CD4-positive, alpha-beta T cell treated with Interleukin-15 for 1 hour (primary cell): ENCODE measurements at regions not wholly inside any gene's neighbourhood (a gene's known extent, or its start where the extent isn't known, plus 50 kb on each side); places are given as distances from the start of the nearest gene placed in this dataset.

Source experiments
- DNase-seq: peaks from one replicate; pipeline ENCODE4 v3.0.0-alpha.2; 2020

DNA sequence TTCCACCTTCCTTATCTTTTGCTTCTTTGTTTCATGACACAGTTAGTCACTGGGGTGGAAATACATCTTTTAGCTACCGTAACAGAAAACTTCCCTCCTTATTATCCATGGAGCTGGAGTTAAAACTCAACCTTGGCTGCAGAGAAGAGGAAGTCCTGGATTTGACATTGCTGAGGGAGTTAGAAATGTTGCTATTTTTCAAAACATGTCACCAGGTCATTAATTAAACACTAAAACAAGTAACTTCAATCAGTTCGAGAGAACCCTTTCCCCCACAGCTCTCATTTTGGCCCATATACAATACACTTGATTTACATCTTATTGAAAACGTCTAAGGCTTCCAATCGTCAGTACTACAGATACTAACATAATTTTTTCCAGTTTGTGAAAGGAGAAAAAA lies 237.9 kb upstream of the CD180 start:
- no peak for DNase-seq

DNA sequence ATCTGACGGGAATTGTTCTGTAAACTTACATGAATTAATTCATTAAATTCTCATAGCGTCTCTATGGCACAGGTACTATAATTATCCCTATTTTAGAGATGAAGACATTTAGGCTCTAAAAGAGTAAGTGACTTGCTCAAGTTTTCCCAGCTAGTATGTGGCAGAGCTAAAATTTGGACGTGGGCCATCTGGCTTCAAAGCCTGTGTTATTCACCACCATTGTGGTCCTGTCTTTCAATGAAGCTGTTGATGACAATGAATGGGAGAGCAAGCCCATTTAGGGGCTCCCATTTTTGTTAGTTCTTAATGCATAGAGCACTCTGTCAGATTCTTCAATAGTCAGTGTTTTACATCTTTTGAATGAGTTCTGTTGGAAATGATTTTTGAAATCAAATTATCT lies 236.0 kb upstream of the CD180 start:
- no peak for DNase-seq

DNA sequence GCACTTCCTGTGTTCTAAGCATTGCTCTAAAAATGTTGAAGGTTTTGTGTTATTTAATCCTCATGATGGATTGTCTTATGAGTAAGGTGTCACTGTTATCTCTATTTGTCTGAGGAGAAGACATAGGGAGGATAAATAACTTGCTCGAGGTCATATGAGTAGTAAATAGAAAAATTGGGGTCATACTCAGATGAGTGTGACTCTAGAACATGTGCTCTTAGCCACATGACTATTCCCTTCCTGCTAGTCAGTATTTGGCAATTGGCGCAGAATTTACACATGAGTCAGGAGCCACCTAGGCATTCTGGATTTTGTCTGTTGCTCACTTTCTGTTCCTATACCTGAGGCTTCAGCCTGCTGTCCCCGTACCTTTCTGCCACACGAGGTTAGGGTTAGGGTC lies 234.6 kb upstream of the CD180 start:
- DNase-seq: no peak

DNA sequence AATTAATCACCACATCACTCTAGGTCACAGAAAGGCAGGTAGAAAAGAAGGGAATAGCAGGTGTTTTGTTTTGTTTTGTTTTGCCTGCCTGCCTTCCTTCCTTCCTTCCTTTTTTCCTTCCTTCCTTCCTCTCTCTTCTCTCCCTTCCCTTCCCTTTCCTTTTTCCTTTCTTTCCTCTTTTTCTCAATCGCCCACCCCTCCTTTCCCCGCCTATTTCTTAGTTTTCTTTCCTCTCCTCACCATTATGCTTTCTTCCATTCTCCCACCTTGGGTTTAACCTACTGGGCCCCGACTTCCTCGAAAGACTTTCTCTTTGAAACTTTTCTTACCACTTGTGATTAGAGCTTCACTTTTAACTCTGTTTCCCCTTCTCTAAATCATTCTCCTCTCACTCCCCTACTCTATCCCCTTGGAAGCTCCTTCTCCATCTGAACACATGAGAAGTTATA lies 231.3 kb upstream of the CD180 start:
- DNase-seq: no peak

DNA sequence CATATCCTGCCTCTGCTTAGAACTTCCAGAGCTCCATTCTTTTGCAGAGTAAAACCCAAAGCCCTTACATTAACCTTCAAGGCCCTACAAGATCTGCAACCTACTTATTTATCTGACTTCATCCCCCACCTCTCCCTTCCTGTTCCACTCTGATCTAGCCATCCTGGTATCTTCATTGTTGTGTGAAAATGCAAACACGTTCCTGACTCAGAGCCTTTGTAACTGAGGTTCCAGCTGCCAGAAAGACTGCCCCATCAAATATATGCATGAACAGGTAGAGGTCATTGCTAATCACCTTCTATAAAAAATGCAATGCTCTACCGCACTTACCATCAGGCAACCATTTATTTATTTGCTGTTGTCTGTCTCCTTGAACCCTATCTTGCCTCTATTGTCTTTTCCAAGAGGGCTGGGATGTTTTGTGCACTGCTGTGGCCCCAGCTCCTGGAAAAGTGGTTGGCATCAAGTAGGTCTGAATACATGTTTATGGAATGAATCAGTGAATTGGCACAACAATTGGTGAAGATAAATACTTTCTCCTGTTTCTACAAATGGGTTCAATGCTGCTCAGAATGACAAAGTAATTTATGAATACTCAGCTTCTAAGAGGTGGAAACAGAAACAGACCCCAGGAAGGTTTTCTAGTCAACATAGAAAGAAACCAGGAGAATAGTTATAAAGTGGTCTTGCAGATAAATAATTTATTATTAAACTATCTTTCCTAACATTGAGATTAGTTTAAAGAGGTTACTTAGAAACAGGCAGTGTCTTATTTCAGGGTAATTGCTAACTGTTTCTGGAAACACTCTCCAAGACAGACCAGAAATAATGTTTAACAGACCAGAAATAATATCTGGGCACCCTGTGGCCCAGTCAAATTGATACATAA lies 230.6 kb upstream of the CD180 start:
- DNase-seq: no peak

DNA sequence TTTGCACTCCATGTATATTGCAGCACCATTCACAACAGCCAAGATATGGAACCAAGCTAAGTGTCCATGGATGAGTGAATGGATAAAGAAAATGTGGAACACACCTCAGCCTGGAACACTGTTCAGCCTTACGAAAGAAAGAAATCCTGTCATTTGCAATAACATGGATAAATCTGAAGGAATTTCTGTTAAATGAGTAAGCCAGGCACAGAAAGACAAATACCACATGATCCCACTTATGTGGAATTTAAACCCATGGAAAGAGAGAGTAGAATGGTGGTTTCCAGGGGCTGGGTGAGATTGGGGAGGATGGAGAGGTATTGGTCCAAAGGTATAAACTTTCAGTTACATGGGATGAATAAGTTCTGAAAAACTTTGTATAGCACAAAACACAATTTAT lies 228.9 kb upstream of the CD180 start:
- no peak for DNase-seq

DNA sequence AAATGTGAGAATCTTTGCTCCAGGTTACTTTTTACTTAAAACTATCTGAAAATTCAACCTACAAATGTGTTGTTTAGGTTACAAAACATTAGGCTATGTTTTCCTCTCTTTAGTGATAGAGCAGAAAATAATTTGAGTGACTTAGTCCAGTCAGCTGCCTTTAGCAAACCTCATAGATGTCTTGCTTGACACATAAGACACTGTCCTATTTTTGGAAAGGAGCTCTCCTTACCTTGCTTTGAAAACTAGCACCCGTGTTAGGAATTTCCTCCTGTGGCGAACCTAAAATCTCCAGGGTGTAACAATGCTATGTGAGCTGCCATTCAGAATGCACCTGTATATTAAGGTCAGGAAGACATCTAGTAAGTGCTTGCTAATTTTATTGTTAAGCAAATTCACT lies 221.2 kb upstream of the CD180 start:
- DNase-seq: no peak

DNA sequence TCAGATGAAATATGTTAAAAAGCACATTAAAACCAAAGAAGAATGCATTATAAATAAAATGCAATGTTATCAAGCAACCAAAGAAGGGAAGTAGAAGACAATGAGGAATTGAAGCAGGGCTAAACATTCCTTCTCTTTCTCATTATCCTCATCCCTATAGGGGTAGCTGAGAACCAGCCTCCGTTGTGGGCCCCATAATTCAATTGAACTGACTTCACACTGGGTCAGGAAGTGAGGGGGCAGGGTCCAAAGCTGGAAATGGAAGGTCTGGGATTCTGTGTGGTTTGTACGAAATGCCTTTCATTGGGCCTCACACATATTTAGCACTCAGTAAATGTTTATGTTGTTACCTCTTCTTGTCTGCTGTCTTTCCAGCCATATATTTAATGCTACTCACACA lies 220.4 kb upstream of the CD180 start:
- no peak for DNase-seq

DNA sequence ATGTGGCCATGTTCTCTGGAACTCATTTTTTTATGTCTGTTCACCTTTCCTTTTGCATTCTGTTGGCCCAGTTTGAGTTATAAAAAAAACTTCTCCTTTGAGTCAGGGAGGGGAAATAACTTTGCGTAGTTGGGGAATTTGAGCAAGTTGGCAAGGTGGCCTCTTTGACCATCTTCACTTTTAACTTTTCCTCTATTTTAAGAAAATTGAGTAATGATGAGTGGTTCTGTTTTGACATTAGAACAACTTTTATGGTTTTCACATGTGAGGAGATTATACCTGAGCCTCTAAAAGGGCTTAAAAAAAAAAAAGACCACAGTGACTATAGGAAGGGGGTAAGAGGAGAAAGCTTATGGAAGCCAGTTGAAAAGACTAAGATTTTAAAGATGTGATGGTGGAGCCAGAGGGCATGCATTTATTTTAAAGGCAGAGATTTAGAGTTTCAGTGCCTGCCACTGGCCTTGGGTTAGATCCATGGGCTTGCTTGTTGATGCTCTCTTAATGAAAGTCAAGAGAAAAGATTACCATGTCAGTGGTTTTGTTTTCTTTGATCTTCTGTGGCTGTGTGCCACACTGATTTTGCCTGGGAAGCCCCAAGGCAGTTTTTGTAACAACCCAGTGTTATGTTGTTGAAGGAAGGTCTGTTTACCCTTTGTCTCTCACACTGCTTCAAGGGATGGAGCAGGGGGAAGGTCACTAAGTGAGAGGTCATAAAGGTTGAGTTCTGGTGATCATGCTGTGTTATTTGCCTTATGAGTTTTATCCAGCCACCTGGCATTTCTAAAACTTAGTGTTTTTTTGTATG lies 219.7 kb upstream of the CD180 start:
- no peak for DNase-seq

DNA sequence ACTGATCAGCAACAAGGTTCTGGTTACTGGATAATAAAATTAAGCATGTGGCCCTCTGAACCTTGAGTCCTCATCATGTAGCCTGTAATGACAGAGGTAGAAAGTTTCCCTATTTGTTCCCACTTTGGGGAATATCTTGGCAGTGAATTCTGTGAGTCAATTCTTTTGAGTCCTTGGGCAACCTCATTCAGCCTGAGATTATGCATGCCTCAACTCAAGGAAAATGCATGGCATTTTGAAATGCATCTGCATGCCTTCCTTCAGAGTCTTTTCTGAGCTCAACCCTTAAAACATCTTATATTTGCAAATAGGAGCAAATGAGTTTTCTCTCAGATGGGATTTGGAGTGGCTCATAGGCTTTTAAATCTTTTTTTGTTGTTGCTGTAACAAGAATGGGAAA lies 218.1 kb upstream of the CD180 start:
- DNase-seq: no peak

DNA sequence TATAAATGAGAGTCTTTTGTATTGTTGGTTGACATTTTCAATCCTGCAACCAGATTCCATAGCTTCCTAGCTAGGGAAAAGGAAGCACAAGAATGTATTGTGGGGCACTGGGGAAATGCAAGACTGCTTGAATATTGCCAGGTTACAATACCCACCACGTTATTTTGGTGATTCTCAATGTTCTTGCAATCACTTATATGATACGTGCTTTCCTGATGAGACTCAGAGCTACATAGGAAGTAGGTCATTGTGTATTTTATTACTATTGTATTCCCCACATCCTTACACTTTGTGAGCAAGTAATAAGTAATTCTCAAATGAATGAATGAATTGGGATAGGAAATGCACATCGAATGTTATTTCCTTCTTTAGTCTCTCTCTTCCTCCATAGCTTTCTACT lies 217.1 kb upstream of the CD180 start:
- no peak for DNase-seq

DNA sequence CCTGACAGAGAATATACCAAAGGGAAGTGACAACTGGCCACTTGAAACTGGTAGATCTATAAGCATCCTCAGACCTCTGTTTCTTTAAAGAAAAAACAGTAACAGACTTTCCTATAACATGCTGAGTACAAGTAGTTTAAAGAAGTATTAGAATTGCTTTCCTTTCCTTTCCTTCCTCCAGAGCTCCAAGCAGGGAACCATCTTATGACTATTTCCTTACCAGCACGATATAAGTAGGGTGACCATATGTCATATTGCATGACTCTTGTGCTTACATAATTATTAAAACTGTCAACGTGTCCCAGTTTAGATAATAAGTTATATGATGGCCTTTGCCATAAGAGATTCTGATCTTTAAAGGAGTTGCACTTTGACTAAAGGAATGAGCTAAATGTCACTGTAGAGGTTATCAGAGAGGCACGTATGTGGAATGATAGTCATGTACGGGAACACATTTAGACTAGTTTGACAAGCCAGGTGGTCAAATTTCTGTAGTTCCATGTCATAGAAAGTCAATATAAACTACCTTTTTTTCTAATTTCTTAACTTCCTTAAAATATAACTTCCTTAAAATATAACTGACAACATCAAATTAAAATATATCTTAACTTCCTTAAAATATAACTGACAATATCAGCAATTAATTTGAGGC lies 212.7 kb upstream of the CD180 start:
- no peak for DNase-seq

DNA sequence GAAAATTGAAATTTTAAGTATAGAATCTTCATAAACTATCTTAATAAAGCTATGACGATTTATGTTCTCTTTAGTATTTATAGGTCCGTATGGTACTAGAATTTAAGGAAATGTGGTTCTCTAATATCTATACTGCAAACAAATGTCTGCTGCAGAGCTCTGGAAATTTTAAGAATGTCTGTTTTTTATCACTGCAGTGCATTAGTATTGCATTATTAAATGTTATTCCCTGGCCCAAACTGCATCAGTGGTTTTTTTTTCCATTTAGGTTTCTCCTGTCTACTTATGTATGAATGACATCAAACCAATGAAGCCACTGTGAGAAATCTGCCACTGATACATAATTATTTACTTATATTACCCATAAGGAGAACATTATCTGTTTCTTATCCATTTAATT lies 211.4 kb upstream of the CD180 start:
- DNase-seq: no peak

DNA sequence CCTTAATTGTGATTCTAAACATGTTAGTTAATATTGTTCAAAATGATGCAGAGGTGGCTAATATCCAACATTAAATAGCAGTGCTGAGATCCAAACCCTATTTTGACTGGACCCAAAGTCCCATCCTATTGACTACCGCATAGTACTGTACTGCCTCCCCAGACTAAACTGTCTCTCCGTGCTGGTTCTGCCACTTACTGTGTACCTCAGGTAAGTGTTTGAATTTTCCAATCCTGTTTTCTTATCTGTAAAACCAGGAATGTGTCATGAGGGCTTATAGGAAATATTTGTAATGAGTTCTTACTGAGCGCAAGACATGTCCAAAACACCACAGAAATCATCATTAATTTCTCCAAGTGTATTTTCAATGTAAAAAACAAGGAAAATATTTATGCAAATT lies 209.2 kb upstream of the CD180 start:
- no peak for DNase-seq

DNA sequence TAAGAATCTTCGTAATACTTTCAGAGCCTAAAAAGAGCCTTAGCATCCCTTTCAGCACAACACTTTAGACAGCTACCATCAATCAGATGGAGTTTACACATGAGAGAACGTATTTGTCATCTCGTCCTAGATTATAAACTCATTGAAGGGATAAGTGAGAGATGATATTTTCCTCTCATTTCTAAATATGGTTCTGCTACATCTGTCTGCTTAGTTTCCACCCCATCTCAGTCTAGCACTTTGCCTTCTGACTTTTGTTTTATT lies 208.4 kb upstream of the CD180 start:
- DNase-seq: no peak

DNA sequence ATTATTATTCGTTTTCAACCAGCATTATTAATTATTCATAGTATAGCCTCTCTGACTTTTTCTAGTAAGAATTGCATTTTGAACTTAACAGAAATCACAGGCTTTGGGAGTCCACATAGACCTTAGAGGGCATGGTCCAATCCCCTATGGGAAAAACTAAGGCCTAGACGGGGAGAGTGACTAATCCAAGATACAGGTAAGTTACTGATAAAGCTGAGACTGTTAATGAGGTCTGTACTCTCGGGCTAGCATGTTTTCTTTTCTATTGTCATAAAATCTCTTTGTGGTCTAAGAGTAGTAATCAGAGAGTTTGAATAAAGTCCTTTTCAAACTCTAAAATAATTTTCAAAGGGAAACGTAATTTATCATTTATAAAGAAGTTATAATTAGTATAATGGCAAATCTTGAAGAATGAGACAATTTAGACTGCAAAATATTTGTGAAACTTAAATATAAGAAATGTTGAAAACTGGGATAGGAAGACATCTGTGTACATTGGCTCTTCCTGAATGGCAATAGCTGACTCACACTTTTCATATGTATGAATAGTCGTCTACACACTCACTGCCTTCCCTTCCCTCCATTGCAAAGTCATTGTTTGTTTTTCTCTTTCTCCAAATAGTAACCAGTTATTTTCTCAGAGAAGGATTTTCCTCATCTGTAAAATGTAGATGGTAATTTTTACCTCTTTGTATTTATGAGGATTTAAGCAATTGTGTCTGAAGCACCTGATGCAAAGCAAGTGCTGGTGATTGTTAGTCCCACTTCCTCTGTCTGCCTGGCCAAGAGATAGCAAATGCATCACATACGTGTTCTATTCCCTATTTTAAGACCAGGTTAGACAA lies 207.9 kb upstream of the CD180 start:
- DNase-seq: no peak

DNA sequence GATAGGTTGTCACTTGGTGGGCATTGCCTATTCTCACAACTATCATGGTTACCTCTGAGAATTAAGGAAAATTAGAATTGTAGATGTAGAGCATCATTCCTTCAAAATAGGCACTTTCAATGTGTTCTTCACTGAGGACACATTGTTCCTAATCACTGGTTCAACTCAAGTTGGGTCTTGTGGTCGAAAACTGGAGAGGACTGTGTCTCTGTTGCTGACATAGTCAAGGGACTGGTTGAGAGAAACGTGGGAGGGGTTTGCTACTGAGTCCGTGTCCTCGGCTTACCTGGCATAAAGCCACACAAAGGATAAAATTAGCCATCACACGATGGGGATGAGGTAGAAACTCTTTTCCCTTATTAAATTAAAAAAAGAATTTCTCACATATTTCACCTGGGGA lies 205.9 kb upstream of the CD180 start:
- DNase-seq: no peak

DNA sequence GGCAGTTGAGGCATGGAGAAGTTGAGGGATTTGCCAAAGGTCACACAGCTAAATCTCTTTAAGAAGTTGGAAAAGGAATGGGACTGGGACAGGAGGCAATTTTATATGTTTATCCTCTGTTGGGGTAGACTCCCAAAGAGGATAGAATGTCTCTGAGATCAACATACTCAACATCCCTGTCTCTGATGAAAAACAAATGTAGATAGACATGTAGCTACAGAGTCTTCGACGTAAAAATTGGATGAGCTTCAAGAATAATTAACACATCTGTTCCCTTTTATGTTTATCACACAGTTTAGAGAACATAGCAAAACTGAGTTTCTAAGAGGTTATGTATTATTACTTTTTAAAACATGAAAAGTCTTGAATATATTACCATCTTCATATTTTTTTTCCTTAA lies 204.6 kb upstream of the CD180 start:
- DNase-seq: no peak

DNA sequence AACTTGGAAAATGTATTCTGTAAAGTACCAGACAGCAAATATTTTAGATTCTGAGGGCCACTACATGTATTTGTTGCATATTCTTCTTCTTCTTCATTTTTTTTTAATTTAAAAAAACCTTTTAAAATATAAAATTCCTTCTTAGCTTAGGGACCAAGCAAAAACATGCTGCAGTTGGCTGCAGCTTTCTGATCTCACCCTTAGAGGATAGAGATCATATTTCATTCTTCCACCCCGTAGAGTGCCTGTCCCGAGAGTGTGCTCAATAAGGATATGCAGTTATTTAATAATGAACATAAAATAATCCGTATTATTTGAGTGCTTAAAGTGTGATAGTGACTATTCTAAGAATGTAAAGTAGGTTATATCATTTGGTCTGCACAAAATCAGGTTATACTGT lies 204.2 kb upstream of the CD180 start:
- no peak for DNase-seq

DNA sequence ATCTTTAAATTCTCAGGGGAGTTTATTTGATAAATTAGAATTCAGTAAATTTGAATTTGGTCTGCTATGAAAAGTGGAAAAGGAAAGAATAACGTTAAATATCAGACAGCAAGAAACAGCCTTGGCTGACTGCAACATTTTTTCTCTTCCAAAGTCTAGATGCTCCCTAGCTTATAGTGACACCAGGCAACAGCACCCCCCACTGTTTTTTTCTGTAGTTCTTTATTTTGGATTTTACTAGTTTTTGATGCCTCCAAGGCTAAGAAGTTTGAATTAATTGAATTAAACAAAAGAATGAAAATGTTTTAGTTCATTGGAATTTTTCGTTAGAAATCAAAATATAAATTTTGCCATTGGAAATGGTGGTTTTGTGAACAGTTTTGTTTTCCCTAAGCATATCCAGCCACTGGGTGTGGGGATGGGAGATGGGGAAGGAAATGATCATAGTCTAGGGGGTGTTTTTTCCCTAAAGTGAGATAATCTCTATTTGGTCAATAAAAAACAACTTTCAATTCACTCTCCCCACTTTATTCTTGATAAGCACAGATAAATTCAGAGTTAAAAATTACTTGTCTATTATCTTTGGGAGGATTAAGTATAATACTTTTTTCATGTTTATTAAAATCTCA lies 199.3 kb upstream of the CD180 start:
- DNase-seq: no peak

DNA sequence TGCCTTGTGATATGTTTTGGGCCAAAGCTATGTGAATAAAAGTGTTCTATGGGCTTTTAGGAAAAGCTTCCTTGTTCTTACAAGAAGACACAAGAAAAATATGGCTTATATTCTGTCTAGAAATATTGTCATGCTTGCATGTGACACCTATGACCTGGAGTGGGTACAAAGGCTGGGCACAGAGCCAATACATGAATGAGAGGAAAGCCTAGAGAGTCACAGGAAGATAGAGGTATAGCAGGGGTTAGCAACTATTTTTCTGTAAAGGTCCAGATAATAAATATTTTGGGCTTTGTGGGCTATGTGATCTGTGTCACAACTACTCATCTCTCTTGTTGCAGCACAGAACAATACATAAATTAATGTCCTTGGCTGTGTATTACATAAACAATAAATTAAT lies 196.6 kb upstream of the CD180 start:
- no peak for DNase-seq

DNA sequence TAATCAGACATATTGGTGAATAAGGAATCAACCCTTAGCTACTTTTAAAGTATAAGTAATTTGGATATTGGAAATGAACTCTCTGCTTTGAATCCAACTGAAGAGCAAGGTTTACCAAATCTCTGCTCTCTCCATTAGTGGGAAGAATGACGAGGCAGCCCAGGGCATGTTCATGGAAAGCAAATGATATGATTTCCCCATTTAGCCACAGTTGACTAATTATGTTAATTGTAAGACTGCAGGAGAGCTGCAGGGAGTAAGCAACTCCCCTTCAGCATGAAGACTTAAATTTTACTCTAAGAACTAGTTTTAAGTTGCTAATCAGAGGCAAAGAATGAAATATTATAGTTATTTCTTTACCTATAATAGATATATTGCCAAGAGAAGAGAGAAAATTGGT lies 194.3 kb upstream of the CD180 start:
- DNase-seq: no peak

DNA sequence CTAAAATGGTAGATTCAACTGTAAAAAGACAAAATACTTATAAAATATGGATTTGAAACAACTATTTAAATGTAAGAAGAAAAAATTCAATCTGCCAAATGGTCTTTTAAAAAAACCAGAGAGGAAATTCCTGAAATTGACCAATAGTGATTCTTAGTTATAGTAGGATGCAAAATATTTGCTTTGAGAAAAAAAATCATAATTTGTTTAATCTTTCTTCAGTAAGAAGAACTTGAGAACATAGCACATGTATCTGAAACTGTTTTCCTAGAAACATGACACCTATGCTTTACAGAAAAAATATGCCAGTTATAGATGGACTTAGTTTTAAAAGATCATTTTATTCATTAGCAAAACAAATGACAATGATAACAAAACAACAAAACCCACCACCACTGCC lies 186.9 kb upstream of the CD180 start:
- no peak for DNase-seq
